Subcutaneous abdominal adipose tissue (tissue), 5 donors: ENCODE measurements at regions not wholly inside any gene's neighbourhood (a gene's known extent, or its start where the extent isn't known, plus 50 kb on each side); places are given as distances from the start of the nearest gene placed in this dataset.
"Not testable (repeated sequence)": the region's sequence is repeated elsewhere in the genome, so short reads cannot be mapped to it uniquely, and the experiment has no call there.

ENCODE experiments used
- H3K27ac ChIP-seq: one replicate; pipeline ENCODE4 v1.7.0; 2013; ENCODE audit warnings: low read depth, mild to moderate bottlenecking, inconsistent platforms, low read length, moderate library complexity
- H3K27me3 ChIP-seq, 5 donors: one replicate each; pipeline ENCODE4 v1.7.0; 2013; ENCODE audit warnings: low read length in 5 of 5, inconsistent platforms in 1 of 5; ENCODE audit not compliant: control insufficient read depth in 5 of 5, insufficient read depth in 4 of 5
- H3K36me3 ChIP-seq, 5 donors: one replicate each; pipeline ENCODE4 v1.7.0; 2013; ENCODE audit warnings: low read length in 5 of 5; ENCODE audit not compliant: control insufficient read depth in 5 of 5, insufficient read depth in 5 of 5
- H3K4me1 ChIP-seq, 5 donors: one replicate each; pipeline ENCODE4 v1.7.0; 2013; ENCODE audit warnings: low read length in 5 of 5, mild to moderate bottlenecking in 3 of 5, moderate library complexity in 1 of 5; ENCODE audit not compliant: control insufficient read depth in 5 of 5, insufficient read depth in 5 of 5
- H3K4me3 ChIP-seq, 5 donors: one replicate each; pipeline ENCODE4 v1.7.0; 2013; ENCODE audit warnings: low read length in 5 of 5, low read depth in 1 of 5
- H3K9ac ChIP-seq, 5 donors: one replicate each; pipeline ENCODE4 v1.7.0; 2013; ENCODE audit warnings: low read length in 5 of 5, mild to moderate bottlenecking in 4 of 5, moderate library complexity in 3 of 5
- H3K9me3 ChIP-seq, 5 donors: one replicate each; pipeline ENCODE4 v1.7.0; 2013; ENCODE audit warnings: low read length in 5 of 5; ENCODE audit not compliant: control insufficient read depth in 5 of 5
- donor health status: healthy.
- donor health status: healthy.
- donor health status: healthy.
- donor health status: healthy.
- donor health status: healthy.

DNA sequence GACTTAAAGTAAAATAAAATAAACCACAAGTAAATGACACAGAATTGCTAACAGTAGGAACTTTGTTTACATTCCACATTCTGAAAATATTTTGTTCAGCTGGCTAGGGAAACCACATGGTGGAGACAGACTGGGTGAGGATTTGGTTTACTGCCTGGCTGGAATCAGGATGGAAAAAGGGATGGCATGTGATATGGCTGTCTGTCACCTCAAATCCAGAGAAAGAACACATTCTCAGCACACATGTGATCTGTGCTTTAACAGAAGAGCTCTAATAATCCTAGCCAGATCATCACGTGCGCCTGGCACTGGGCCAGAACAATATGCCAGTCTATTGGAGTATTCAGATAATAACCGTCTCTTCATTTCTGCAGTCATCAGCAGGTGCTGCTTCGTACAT is 90.9 kb upstream of the PIP4K2A start:
- H3K36me3 ChIP-seq: no peaks in the 10 kb centered on the region
- H3K4me1 ChIP-seq: peaks cover 0 to 11% (median 0%) of the 10 kb centered on the region in 5 donors
- H3K27me3 ChIP-seq: no peaks in the 10 kb centered on the region
- H3K9me3 ChIP-seq: no peaks in the 10 kb centered on the region
- H3K27ac ChIP-seq: no peak overlapping the region
- no peak overlapping the region for H3K4me3 ChIP-seq
- H3K9ac ChIP-seq: no peak overlapping the region

DNA sequence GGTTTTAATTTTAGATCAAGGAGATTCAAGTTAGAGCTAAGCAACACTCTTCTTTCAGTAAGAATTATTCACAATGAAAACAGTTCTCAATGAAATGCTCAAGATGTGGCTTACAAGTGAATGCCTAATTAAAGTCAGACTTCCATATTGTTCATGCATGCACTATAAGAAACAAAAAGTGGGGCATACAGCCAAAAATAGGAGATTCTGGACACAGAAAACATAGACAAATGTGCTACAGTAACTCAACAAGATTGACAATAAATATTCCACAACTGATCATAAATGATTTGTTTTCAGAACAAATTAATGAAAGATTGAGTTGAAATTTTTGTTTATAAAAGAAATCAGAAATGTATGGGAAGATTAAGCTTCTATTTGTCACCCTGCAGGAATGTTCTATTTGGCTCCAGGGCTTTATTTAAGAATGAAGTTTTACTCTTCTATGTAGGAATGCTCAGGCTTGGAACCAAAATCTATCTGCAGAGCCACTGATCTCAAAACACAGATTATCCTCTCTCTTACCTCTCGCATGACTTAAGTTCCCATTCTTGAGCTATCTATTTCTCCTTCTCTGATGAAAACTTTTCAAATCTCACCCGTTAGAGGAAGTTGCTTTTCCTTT is 89.0 kb upstream of the PIP4K2A start:
- H3K9me3 ChIP-seq: no peaks in the 10 kb centered on the region
- no peaks in the 10 kb centered on the region for H3K27me3 ChIP-seq
- H3K4me1 ChIP-seq: peaks cover 0 to 11% (median 0%) of the 10 kb centered on the region in 5 donors
- no peaks in the 10 kb centered on the region for H3K36me3 ChIP-seq
- no peak overlapping the region for H3K27ac ChIP-seq
- no peak overlapping the region for H3K4me3 ChIP-seq
- no peak overlapping the region for H3K9ac ChIP-seq

DNA sequence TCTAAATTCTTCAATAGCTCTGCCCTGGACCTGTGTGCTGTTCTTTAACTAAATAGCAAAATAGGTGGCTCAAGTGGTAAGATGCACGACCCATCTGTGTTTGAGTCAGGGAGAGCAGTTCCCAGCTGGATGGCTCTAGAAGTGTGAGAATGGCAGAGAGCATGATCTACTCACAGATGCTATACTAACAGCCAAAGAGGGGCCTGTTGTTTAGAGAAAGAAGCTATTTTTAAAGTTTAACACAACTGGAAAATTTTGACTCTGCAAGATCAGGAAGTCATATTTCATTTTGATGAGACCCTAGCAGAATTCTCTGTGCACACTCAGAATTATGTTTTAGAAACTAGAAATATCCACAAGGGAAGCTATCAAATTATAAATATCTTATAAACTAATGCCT is 87.4 kb upstream of the PIP4K2A start:
- Histone ChIP-seq H3K27ac (no peak overlapping the region), H3K9me3 (no peaks in the 10 kb centered on the region), H3K27me3 (no peaks in the 10 kb centered on the region), H3K4me1 (peaks cover 0 to 11% (median 0%) of the 10 kb centered on the region in 5 donors), H3K9ac (no peak overlapping the region), H3K36me3 (no peaks in the 10 kb centered on the region), H3K4me3 (no peak overlapping the region)

DNA sequence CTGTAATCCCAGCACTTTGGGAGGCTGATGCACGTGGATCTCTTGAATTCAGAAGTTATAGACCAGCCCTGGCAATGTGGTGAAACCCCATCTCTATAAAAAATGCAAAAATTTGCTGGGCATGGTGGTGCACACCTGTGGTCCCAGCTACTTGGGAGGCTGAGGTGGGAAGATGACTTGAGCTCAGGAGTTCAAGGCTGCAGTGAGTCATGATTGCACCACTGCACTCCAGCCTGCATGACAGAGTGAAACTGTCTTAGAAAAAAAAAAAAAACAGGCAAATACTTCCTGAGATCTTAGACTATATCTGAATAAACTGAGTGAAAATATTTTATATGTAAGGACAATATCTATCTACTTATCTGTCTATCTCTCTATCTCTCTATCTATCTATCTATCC is 83.4 kb upstream of the PIP4K2A start:
- not testable (repeated sequence) for H3K4me1 ChIP-seq, H3K4me3 ChIP-seq, H3K27ac ChIP-seq, H3K9me3 ChIP-seq, H3K9ac ChIP-seq, H3K27me3 ChIP-seq, H3K36me3 ChIP-seq

DNA sequence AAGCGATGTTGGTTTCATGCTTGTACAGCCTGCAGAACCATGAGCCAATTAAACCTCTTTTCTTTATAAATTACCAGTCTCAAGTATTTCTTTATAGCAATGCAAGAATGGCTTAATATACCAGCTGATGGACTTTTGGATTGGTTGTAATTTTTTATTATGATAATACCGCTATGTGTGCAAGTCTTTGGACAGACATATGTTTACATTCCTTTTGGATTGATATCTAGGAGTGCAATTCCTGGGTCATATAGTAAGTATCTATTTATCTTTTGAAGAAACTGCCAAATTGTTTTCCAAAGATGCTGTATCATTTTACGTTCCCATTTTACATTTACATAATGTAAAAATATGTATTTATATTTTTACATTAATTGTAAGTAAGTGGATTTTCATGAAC is 81.2 kb upstream of the PIP4K2A start:
- H3K27me3 ChIP-seq: peaks cover 0 to 4% (median 0%) of the 10 kb centered on the region in 5 donors
- H3K4me3 ChIP-seq: no peak overlapping the region
- no peaks in the 10 kb centered on the region for H3K4me1 ChIP-seq
- H3K9ac ChIP-seq: no peak overlapping the region
- no peaks in the 10 kb centered on the region for H3K36me3 ChIP-seq
- no peaks in the 10 kb centered on the region for H3K9me3 ChIP-seq
- no peak overlapping the region for H3K27ac ChIP-seq

DNA sequence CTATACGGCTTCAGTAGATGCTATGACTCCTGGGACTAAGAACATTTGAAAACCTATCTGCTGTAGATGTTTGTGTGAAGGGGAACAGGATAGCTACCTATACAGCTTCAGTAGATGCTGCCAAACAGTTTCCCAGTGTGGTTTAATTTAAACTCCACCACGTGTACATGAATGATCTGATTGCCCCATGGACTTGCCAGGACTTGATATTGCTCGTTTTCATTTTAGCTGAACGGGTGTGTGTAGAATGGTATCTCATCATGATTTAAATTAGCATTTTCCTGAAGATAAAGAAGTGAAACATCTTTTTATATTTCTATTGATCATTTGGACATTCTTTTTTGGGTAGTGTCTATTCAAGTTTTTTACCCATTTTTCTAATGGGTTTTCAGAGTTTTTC is 77.8 kb upstream of the PIP4K2A start:
- Histone ChIP-seq H3K27ac (no peak overlapping the region), H3K4me1 (no peaks in the 10 kb centered on the region), H3K9me3 (no peaks in the 10 kb centered on the region), H3K36me3 (no peaks in the 10 kb centered on the region), H3K9ac (no peak overlapping the region), H3K4me3 (no peak overlapping the region), H3K27me3 (peaks cover 0 to 4% (median 0%) of the 10 kb centered on the region in 5 donors)

DNA sequence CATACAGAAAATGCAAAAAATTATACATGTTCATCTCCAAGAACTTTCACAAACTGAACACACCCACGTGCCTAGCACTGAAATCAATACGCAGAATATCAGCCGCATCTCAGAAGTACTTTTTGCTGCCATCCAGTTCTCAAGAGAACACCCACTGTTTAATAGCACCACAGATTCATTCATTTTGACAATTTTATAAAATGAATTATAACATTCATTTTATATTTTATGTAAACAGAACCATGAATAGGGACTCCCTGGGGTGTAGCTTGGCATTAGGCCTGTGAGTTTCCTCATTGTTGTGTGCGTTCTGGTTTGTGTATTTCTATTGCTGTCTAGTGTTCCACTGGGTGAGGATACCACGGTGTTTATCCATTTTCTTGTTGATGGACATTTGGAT is 77.3 kb upstream of the PIP4K2A start:
- Histone ChIP-seq H3K9me3 (no peaks in the 10 kb centered on the region), H3K36me3 (no peaks in the 10 kb centered on the region), H3K27me3 (peaks cover 0 to 4% (median 0%) of the 10 kb centered on the region in 5 donors), H3K27ac (no peak overlapping the region), H3K4me1 (no peaks in the 10 kb centered on the region), H3K4me3 (no peak overlapping the region), H3K9ac (no peak overlapping the region)

DNA sequence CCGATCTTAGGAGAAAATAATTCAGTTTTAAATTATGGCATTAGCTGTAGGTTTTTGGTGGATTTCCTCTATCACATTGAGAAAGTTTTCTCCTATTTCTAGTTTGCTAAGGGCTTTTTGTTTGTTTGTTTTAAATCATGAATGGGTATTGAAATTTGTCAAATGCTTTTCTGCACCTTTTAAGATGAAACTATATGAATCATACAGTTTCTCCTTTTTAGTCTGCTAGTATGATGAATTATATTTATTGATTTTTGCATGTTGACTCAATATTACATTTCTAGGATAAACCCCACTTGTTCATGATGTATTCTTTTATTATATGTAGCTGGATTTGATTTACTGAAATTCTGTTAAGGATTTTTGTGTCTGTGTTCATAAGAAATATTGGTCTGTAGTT is 70.3 kb upstream of the PIP4K2A start:
- no peak overlapping the region for H3K9ac ChIP-seq
- no peaks in the 10 kb centered on the region for H3K27me3 ChIP-seq
- H3K4me3 ChIP-seq: no peak overlapping the region
- H3K36me3 ChIP-seq: no peaks in the 10 kb centered on the region
- peaks cover 0 to 5% (median 4%) of the 10 kb centered on the region in 5 donors for H3K4me1 ChIP-seq
- H3K9me3 ChIP-seq: no peaks in the 10 kb centered on the region
- no peak overlapping the region for H3K27ac ChIP-seq

DNA sequence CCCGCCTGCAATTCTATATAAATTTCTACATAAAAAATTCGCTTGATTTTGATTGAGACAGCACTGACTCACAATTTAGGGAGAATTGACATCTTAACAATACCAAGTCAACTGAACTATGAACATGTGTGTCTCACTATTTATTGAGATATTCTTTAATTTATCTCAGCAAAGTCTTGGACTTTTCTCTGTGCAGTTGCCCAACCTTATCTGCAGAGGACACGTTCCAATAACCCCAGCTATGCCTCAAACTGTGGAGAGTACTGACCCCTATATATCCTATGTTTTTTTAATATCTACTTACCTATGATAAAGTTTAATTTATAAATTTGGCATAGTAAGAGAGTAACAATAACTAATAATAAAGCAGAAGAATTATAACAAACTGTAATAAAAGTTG is 69.4 kb upstream of the PIP4K2A start:
- H3K4me1 ChIP-seq: peaks cover 0 to 5% (median 4%) of the 10 kb centered on the region in 5 donors
- H3K27ac ChIP-seq: no peak overlapping the region

DNA sequence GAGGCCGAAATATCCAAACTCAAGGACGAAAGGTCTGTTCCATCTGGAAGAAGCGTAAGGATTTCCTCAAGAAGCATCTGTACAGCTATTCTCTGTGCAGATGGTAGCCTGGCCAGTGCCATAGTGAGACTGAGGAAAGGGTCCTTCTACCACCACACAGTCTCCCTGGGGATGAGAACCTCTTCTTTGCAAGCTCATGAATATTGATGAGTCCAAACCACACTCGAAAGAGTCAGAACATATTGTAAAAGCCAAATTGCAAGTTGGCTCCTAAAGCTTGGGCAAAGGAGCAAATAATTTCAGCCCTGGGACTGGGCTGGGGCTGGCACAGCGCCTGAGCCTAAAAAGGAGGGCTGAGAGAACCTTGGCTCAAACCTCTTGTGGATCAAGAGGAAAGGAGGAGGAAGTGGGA is 66.1 kb upstream of the PIP4K2A start:
- H3K4me3 ChIP-seq: no peak overlapping the region
- H3K9ac ChIP-seq: no peak overlapping the region
- no peaks in the 10 kb centered on the region for H3K9me3 ChIP-seq
- H3K27me3 ChIP-seq: no peaks in the 10 kb centered on the region
- H3K36me3 ChIP-seq: no peaks in the 10 kb centered on the region
- peaks cover 0 to 5% (median 4%) of the 10 kb centered on the region in 5 donors for H3K4me1 ChIP-seq
- H3K27ac ChIP-seq: no peak overlapping the region

More for the DNA sequence above, 69.4 kb upstream of the PIP4K2A start:
- H3K9ac ChIP-seq: no peak overlapping the region
- no peaks in the 10 kb centered on the region for H3K9me3 ChIP-seq
- H3K27me3 ChIP-seq: no peaks in the 10 kb centered on the region
- no peak overlapping the region for H3K4me3 ChIP-seq
- H3K36me3 ChIP-seq: no peaks in the 10 kb centered on the region
